ENCODE measurements at regions not wholly inside any gene's neighbourhood (a gene's known extent, or its start where the extent isn't known, plus 50 kb on each side); places are given as distances from the start of the nearest gene placed in this dataset.

DNA sequence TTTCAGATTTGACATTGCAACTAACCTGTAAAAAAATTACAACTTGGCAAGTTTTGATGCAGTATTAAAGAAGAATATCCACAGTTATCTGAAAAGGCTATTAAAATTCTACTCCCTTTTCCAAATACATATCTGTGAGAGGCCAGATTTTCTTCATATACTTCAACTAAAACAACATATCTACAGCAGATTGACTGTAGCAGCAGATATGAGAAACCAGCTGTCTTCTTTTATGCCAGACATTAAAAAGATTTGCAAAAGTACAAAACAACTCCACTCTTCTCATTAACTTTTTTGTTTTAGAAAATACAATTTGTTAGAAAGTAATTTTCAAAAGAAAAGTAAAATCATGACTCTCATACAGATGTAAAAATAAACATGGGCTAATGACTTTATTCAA, 281.1 kb upstream of the PCSK5 start:
- no peak overlapping the region for H2BK12ac ChIP-seq (ENCODE audit: insufficient read length, low read depth, low read length)
- no peak overlapping the region for H3K56ac ChIP-seq (ENCODE audit: insufficient read length, low read depth, low read length)
- H2AFZ ChIP-seq (ENCODE audit: low read length) = no peak overlapping the region
- H4K5ac ChIP-seq (ENCODE audit: insufficient read length, low read depth, low read length) = no peak overlapping the region
- H3K23me2 ChIP-seq (ENCODE audit: insufficient read length, low read depth, low read length, poor library complexity, severe bottlenecking) = no peaks in the 10 kb centered on the region
- H2BK5ac ChIP-seq (ENCODE audit: insufficient read length, low read length) = no peak overlapping the region
- H3K18ac ChIP-seq (ENCODE audit: insufficient read length, low read depth, low read length) = no peak overlapping the region
- no peak overlapping the region for H2BK20ac ChIP-seq (ENCODE audit: low read depth, low read length, poor library complexity, severe bottlenecking)
- Mint-ChIP-seq H3K4me1 (no peaks in the 10 kb centered on the region), H3K36me3 (ENCODE audit: insufficient read depth in 1 of 3, low read depth in 3 of 3) (no peaks in the 10 kb centered on the region), H3K27ac (no peak overlapping the region), H3K4me3 (no peak overlapping the region), H3K9me3 (no peaks in the 10 kb centered on the region; a peak in 1 of 5 replicates), H3K27me3 (ENCODE audit: low read depth) (no peaks in the 10 kb centered on the region)
- no peaks in the 10 kb centered on the region for H4K20me1 ChIP-seq (ENCODE audit: control insufficient read depth, insufficient read depth, insufficient read length)
- no peak overlapping the region for H4K91ac ChIP-seq (ENCODE audit: insufficient read length, low read depth, low read length)
- no peak overlapping the region for H2AK5ac ChIP-seq (ENCODE audit: insufficient read length, low read length)
- H3K14ac ChIP-seq (ENCODE audit: insufficient read depth, low read length) = no peak overlapping the region
- no peak overlapping the region for H3K9ac ChIP-seq (ENCODE audit: extremely low read depth, insufficient read length, low read length)
- H4K8ac ChIP-seq (replicated peaks; ENCODE audit: insufficient read length, low read depth, low read length) = no peak overlapping the region
- no peaks in the 10 kb centered on the region for H3K9me3 ChIP-seq (ENCODE audit: control insufficient read depth, low read depth, low read length)
- no peaks in the 10 kb centered on the region for H3K79me1 ChIP-seq (ENCODE audit: insufficient read depth, low read depth, low read length, poor library complexity, severe bottlenecking)
- no peak overlapping the region for H2BK120ac ChIP-seq (ENCODE audit: low read depth, low read length, poor library complexity, severe bottlenecking)
- DNase-seq = no peak
- no peak overlapping the region for H3K23ac ChIP-seq (ENCODE audit: insufficient read length, low read depth, low read length)
- H3K4ac ChIP-seq (ENCODE audit: low read depth, low read length) = no peak overlapping the region
- H3K4me2 ChIP-seq (ENCODE audit: insufficient read depth, insufficient read length, low read length) = no peak overlapping the region
- H3T11ph ChIP-seq (ENCODE audit: low read length) = no peak overlapping the region
- TF ChIP-seq, protein P1, sequence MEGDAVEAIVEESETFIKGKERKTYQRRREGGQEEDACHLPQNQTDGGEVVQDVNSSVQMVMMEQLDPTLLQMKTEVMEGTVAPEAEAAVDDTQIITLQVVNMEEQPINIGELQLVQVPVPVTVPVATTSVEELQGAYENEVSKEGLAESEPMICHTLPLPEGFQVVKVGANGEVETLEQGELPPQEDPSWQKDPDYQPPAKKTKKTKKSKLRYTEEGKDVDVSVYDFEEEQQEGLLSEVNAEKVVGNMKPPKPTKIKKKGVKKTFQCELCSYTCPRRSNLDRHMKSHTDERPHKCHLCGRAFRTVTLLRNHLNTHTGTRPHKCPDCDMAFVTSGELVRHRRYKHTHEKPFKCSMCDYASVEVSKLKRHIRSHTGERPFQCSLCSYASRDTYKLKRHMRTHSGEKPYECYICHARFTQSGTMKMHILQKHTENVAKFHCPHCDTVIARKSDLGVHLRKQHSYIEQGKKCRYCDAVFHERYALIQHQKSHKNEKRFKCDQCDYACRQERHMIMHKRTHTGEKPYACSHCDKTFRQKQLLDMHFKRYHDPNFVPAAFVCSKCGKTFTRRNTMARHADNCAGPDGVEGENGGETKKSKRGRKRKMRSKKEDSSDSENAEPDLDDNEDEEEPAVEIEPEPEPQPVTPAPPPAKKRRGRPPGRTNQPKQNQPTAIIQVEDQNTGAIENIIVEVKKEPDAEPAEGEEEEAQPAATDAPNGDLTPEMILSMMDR (conservative IDR thresholded peaks at IDR 0.05) = no peak
- no peak overlapping the region for H2BK15ac ChIP-seq (ENCODE audit: low read depth, low read length)
- no peaks in the 10 kb centered on the region; the same call in 1 of the 2 replicates for H3K27me3 ChIP-seq (ENCODE audit: insufficient read depth, low read length)
- H3K4me1 ChIP-seq (ENCODE audit: insufficient read depth, low read length) = no peaks in the 10 kb centered on the region
- no peak overlapping the region for H3K27ac ChIP-seq (ENCODE audit: insufficient read length, low read depth, low read length)
- no peaks in the 10 kb centered on the region for H3K79me2 ChIP-seq (ENCODE audit: insufficient read depth, low read length)

All from H9 (cell line).